ENCODE measurements at regions not wholly inside any gene's neighbourhood (a gene's known extent, or its start where the extent isn't known, plus 50 kb on each side); places are given as distances from the start of the nearest gene placed in this dataset.
"Not testable (repeated sequence)": the region's sequence is repeated elsewhere in the genome, so short reads cannot be mapped to it uniquely, and the experiment has no call there.

DNA sequence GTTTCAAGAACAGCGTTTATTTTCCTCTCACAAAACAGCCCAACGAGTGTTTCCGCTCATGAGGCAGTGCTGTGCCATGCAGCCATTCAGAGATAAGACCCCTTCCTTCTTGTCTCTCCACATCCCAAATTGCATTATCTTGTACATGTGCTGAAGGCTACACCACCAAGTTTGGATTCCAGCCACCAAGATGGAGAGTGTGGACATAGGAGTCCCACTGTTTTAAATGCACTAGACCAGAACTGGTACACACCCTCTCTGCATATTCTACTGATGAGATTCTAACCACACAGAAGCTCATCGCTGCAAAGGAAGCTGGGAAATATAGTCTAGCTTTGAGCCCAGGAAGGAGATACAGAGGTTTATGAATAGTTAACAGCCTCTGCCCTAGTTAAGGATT lies 509.4 kb downstream of the NFIB start:
- no peak overlapping the region for H3K27ac ChIP-seq (ENCODE audit: control insufficient read depth, insufficient read depth, low read length)

DNA sequence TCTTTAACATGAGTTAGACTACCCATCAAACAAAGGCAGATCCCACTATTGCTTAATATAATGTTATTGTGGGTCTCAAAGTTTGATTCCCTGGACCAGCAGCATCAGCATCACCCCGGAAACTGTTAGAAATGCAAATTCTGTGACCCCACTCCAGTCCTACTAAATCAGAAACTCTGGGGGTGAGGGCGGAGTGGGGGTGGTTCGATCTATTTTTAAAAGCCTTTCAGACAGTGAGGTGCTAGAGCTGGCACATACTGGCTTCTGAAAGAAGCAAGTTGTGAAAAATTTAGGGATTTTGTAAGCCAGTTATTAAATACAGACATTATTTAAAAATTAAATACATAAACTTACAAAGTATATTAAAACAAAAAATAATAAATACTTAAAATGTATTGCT lies 513.2 kb downstream of the NFIB start:
- Histone ChIP-seq H3K4me3 (ENCODE audit: control insufficient read depth in 2 of 3, extremely low read depth in 1 of 3, insufficient read depth in 2 of 3, low read depth in 1 of 3, low read length in 3 of 3) (no peak overlapping the region), H4K20me1 (ENCODE audit: control insufficient read depth, extremely low read depth, insufficient read depth, low read length) (no peaks in the 10 kb centered on the region), H3K9me1 (ENCODE audit: control insufficient read depth, extremely low read depth, insufficient read depth, low read length) (no peaks in the 10 kb centered on the region), H3K4me1 (ENCODE audit: control insufficient read depth, extremely low read depth, insufficient read depth, low read length) (no peaks in the 10 kb centered on the region), H3K79me2 (ENCODE audit: control insufficient read depth, insufficient read depth, low read length) (no peaks in the 10 kb centered on the region), H3K36me3 (ENCODE audit: control insufficient read depth in 2 of 2, extremely low read depth in 1 of 2, insufficient read depth in 2 of 2, low read length in 2 of 2) (no peaks in the 10 kb centered on the region), H3K9ac (ENCODE audit: control insufficient read depth, extremely low read depth, insufficient read depth, low read length) (no peak overlapping the region), H3K9me3 (ENCODE audit: control insufficient read depth, low read depth, low read length) (no peaks in the 10 kb centered on the region), H3K27ac (ENCODE audit: control insufficient read depth, insufficient read depth, low read length) (no peak overlapping the region), H3K27me3 (ENCODE audit: control insufficient read depth, extremely low read depth, insufficient read depth, low read length) (no peaks in the 10 kb centered on the region), H3K4me2 (ENCODE audit: control insufficient read depth, extremely low read depth, insufficient read depth, low read depth, low read length) (no peak overlapping the region), H2AFZ (ENCODE audit: control insufficient read depth, low read length) (no peak overlapping the region)
- dilution Hi-C loops (cut with MboI; ENCODE audit: extremely low pct_ligation_motif_present, low sequenced_read_pairs) = no loop called here
- DNase-seq (ENCODE audit: low read depth, low spot score) (no peak), FAIRE-seq (no peak)
- no peak for TF ChIP-seq EZH2 (IDR thresholded peaks at IDR 0.05; ENCODE audit: low read length)
- TF ChIP-seq, protein P1, sequence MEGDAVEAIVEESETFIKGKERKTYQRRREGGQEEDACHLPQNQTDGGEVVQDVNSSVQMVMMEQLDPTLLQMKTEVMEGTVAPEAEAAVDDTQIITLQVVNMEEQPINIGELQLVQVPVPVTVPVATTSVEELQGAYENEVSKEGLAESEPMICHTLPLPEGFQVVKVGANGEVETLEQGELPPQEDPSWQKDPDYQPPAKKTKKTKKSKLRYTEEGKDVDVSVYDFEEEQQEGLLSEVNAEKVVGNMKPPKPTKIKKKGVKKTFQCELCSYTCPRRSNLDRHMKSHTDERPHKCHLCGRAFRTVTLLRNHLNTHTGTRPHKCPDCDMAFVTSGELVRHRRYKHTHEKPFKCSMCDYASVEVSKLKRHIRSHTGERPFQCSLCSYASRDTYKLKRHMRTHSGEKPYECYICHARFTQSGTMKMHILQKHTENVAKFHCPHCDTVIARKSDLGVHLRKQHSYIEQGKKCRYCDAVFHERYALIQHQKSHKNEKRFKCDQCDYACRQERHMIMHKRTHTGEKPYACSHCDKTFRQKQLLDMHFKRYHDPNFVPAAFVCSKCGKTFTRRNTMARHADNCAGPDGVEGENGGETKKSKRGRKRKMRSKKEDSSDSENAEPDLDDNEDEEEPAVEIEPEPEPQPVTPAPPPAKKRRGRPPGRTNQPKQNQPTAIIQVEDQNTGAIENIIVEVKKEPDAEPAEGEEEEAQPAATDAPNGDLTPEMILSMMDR (optimal IDR thresholded peaks at IDR 0.05 in 1 of 3, IDR thresholded peaks at IDR 0.05 in 1 of 3, conservative IDR thresholded peaks at IDR 0.05 in 1 of 3; ENCODE audit: extremely low read depth in 1 of 3, insufficient read depth in 2 of 3, low read length in 3 of 3) = no peak

More for the DNA sequence above, 509.4 kb downstream of the NFIB start:
- Histone ChIP-seq H3K79me2 (ENCODE audit: control insufficient read depth, insufficient read depth, low read length) (no peaks in the 10 kb centered on the region), H3K4me3 (ENCODE audit: control insufficient read depth in 2 of 3, extremely low read depth in 1 of 3, insufficient read depth in 2 of 3, low read depth in 1 of 3, low read length in 3 of 3) (no peak overlapping the region), H2AFZ (ENCODE audit: control insufficient read depth, low read length) (no peak overlapping the region), H3K4me2 (ENCODE audit: control insufficient read depth, extremely low read depth, insufficient read depth, low read depth, low read length) (no peak overlapping the region), H3K9ac (ENCODE audit: control insufficient read depth, extremely low read depth, insufficient read depth, low read length) (no peak overlapping the region), H4K20me1 (ENCODE audit: control insufficient read depth, extremely low read depth, insufficient read depth, low read length) (no peaks in the 10 kb centered on the region), H3K9me3 (ENCODE audit: control insufficient read depth, low read depth, low read length) (no peaks in the 10 kb centered on the region), H3K4me1 (ENCODE audit: control insufficient read depth, extremely low read depth, insufficient read depth, low read length) (peaks cover 5% of the 10 kb centered on the region), H3K9me1 (ENCODE audit: control insufficient read depth, extremely low read depth, insufficient read depth, low read length) (no peaks in the 10 kb centered on the region), H3K36me3 (ENCODE audit: control insufficient read depth in 2 of 2, extremely low read depth in 1 of 2, insufficient read depth in 2 of 2, low read length in 2 of 2) (no peaks in the 10 kb centered on the region), H3K27me3 (ENCODE audit: control insufficient read depth, extremely low read depth, insufficient read depth, low read length) (no peaks in the 10 kb centered on the region)
- no peak for DNase-seq (ENCODE audit: low read depth, low spot score)
- TF ChIP-seq, protein P1 (optimal IDR thresholded peaks at IDR 0.05 in 1 of 3, IDR thresholded peaks at IDR 0.05 in 1 of 3, conservative IDR thresholded peaks at IDR 0.05 in 1 of 3; ENCODE audit: extremely low read depth in 1 of 3, insufficient read depth in 2 of 3, low read length in 3 of 3) = no peak
- TF ChIP-seq EZH2 (IDR thresholded peaks at IDR 0.05; ENCODE audit: low read length) = no peak
- peak; percentile 46 for FAIRE-seq
- dilution Hi-C loops (cut with MboI; ENCODE audit: extremely low pct_ligation_motif_present, low sequenced_read_pairs) = no loop called here

DNA sequence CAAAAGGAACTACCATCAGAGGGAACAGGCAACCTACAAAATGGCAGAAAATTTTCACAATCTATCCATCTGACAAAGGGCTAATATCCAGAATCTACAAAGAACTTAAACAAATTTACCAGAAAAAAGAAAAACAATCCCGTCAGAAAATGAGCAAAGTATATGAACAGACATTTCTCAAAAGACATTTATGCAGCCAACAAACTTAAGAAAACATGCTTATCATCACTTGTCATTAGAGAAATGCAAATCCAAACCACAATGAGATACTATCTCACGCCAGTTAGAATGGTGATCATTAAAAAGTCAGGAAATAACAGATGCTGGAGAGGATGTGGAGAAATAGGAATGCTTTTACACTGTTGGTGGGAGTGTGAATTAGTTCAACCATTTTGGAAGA lies 516.2 kb downstream of the NFIB start:
- FAIRE-seq; H4K20me1 ChIP-seq (ENCODE audit: control insufficient read depth, extremely low read depth, insufficient read depth, low read length); H3K36me3 ChIP-seq (ENCODE audit: control insufficient read depth in 2 of 2, extremely low read depth in 1 of 2, insufficient read depth in 2 of 2, low read length in 2 of 2); H3K9ac ChIP-seq (ENCODE audit: control insufficient read depth, extremely low read depth, insufficient read depth, low read length); H3K9me1 ChIP-seq (ENCODE audit: control insufficient read depth, extremely low read depth, insufficient read depth, low read length); H2AFZ ChIP-seq (ENCODE audit: control insufficient read depth, low read length); H3K27ac ChIP-seq (ENCODE audit: control insufficient read depth, insufficient read depth, low read length); H3K79me2 ChIP-seq (ENCODE audit: control insufficient read depth, insufficient read depth, low read length); H3K4me2 ChIP-seq (ENCODE audit: control insufficient read depth, extremely low read depth, insufficient read depth, low read depth, low read length); H3K4me3 ChIP-seq (ENCODE audit: control insufficient read depth in 2 of 3, extremely low read depth in 1 of 3, insufficient read depth in 2 of 3, low read depth in 1 of 3, low read length in 3 of 3); DNase-seq (ENCODE audit: low read depth, low spot score); H3K9me3 ChIP-seq (ENCODE audit: control insufficient read depth, low read depth, low read length); H3K27me3 ChIP-seq (ENCODE audit: control insufficient read depth, extremely low read depth, insufficient read depth, low read length); dilution Hi-C loops (cut with MboI; ENCODE audit: extremely low pct_ligation_motif_present, low sequenced_read_pairs); H3K4me1 ChIP-seq (ENCODE audit: control insufficient read depth, extremely low read depth, insufficient read depth, low read length): not testable (repeated sequence)

Data from keratinocyte (primary cell).